GM23338 (cell line): ENCODE measurements at regions not wholly inside any gene's neighbourhood (a gene's known extent, or its start where the extent isn't known, plus 50 kb on each side); places are given as distances from the start of the nearest gene placed in this dataset.

Experiments used
- CTCF ChIP-seq, 2 experiments: fragments of 200-600 bp in 1 of 2; sonication (generic) in 1 of 2; conservative IDR thresholded peaks; 2 replicates each; pipeline versions ENCODE4 v1.5.1 to v1.6.1; 2016 to 2017; ENCODE audit warnings: antibody characterized with exemption in 2 of 2, low read depth in 2 of 2, mild to moderate bottlenecking in 2 of 2, moderate library complexity in 1 of 2
- EZH2 ChIP-seq: fragments of 200-600 bp; sonication (generic); IDR thresholded peaks from one replicate; pipeline ENCODE4 v1.8.0; 2017; ENCODE audit warnings: antibody characterized with exemption, mild to moderate bottlenecking, low read depth; ENCODE audit not compliant: unreplicated experiment
- POLR2AphosphoS5 ChIP-seq: IDR thresholded peaks from 2 replicates; pipeline ENCODE4 v1.6.1; 2016; ENCODE audit warnings: antibody characterized with exemption, low read depth
- REST ChIP-seq: IDR thresholded peaks from one replicate; pipeline ENCODE4 v1.6.1; 2018; ENCODE audit warnings: antibody characterized with exemption; ENCODE audit not compliant: unreplicated experiment

DNA sequence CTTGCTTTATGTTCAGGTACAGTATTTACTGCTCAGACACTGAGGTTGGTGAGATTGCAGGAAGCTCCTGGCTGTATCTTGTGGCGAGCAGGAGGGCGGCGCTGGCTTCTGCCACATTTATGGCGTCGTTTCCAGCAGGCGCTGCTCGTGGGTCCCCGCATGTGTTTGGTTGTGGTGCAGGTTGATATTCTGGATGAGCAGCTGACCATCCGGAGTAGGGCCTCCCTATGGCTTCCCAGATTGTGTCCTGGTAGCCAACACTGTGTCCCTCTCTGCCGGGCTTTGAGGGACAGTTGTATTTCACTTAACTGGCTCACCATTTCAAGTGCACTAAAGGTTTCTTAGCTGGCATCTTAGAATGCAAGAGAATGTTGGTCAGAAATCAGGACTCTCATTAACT is 386.5 kb upstream of the TPM1 start:
- TF ChIP-seq CTCF (conservative IDR thresholded peaks at IDR 0.05; ENCODE audit: low read depth in 2 of 2) (no peak), POLR2AphosphoS5 (no peak), EZH2 (no peak), REST (no peak)
